Erythroblast (primary cell): ENCODE measurements at regions not wholly inside any gene's neighbourhood (a gene's known extent, or its start where the extent isn't known, plus 50 kb on each side); places are given as distances from the start of the nearest gene placed in this dataset.
"Not testable (repeated sequence)": the region's sequence is repeated elsewhere in the genome, so short reads cannot be mapped to it uniquely, and the experiment has no call there.

ENCODE experiments used
- GATA1 ChIP-seq: IDR thresholded peaks from 2 replicates; pipeline ENCODE4 v1.6.1; 2011; ENCODE audit warnings: low read depth, mild to moderate bottlenecking, control low read depth, low read length, moderate library complexity
- POLR2A ChIP-seq: IDR thresholded peaks from 2 replicates; pipeline ENCODE4 v1.6.1; 2011; ENCODE audit warnings: mild to moderate bottlenecking, low read length

DNA sequence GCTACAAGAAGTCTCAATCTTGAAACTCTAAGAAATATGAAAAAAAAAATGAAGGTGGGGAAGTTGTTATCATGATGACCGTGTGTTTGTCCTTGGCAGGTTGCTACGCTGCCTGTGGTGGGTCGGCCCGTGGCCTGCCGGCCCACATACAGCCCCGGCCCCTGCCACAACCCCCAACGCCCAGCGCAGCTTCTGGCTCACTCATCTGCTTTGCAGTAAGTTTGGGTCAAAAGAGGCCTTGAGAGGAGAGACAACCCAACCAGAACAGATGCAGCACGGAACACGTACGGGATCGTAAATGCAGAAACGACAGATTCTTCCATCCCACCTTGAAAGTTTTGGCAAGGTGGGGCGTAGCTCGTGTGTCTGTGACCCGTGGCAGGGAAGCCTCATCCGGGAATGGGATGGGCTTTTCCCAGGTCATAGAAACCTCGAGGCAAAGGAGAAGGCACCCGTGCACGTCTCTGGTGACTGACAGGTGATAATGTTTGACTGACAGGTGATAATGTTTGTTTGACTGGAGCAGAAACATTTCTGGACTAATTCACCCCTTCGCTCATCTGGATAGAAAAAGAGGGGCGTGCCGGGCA is 206.1 kb upstream of the ZNF469 start:
- not testable (repeated sequence) for TF ChIP-seq POLR2A, GATA1
